ENCODE measurements at regions not wholly inside any gene's neighbourhood (a gene's known extent, or its start where the extent isn't known, plus 50 kb on each side); places are given as distances from the start of the nearest gene placed in this dataset.

DNA sequence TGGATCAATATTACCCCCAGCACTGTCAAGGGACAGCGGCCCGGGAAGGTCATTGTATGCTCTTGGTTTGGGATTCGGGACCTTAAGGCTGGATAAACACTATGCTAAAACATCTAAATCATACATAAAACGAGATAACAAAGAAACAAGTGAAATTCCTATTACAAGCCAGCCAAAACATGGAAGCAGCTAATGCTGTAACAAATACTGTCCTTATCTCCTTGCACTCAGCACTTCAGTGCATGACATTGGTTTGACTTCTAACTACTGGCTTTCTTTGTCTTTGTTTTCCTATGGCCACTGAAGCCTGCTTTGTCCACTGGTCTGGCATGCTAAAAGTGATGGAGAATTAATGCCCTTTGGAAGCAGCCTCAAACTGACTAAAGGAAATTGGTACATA is 516.4 kb upstream of the DPH6 start:
- BruUV-seq (replicated peaks) = no TSS peak
- CTCF ChIA-PET = no interaction called here

More for the DNA sequence above, 516.4 kb upstream of the DPH6 start:
- FAIRE-seq (no peak), ATAC-seq (no peak), DNase-seq (ENCODE audit: low read depth, low spot score) (no peak)
- Histone ChIP-seq H4K20me1 (ENCODE audit: control insufficient read depth, insufficient read depth) (no peaks in the 10 kb centered on the region), H3K4me1 (ENCODE audit: control insufficient read depth, insufficient read depth, low read length) (no peaks in the 10 kb centered on the region), H3K79me2 (ENCODE audit: control insufficient read depth, insufficient read depth, low read length) (no peaks in the 10 kb centered on the region), H3K4me2 (ENCODE audit: control insufficient read depth, insufficient read depth) (no peak overlapping the region), H3K27me3 (replicated peaks in 1 of 2; ENCODE audit: control insufficient read depth in 2 of 2, insufficient read depth in 2 of 2, low read length in 1 of 2) (no peaks in the 10 kb centered on the region), H2AFZ (ENCODE audit: control insufficient read depth, low read depth, low read length) (no peak overlapping the region), H3K27ac (ENCODE audit: control insufficient read depth, insufficient read depth) (no peak overlapping the region), H3K9me3 (replicated peaks; ENCODE audit: control insufficient read depth, insufficient read depth, low read length) (no peaks in the 10 kb centered on the region), H3K9ac (ENCODE audit: control insufficient read depth, insufficient read depth, low read length) (no peak overlapping the region), H3K4me3 (no peak overlapping the region), H3K36me3 (ENCODE audit: control insufficient read depth in 2 of 2, insufficient read depth in 2 of 2, low read length in 1 of 2) (no peaks in the 10 kb centered on the region)
- in situ Hi-C loops (cut with MboI) = no loop called here
- RAD21 ChIA-PET (ENCODE audit: unreplicated experiment) = no interaction called here
- POLR2A ChIA-PET = no interaction called here
- TF ChIP-seq KDM1A (IDR thresholded peaks at IDR 0.05; ENCODE audit: borderline replicate concordance) (no peak), EGR1 (IDR thresholded peaks at IDR 0.05; ENCODE audit: borderline replicate concordance in 1 of 2, low read depth in 2 of 2, low read length in 2 of 2) (no peak), SIN3A (IDR thresholded peaks at IDR 0.05; ENCODE audit: low read depth, low read length) (no peak), RELA (IDR thresholded peaks at IDR 0.05; ENCODE audit: borderline replicate concordance, partially characterized antibody) (no peak), BACH1 (IDR thresholded peaks at IDR 0.05; ENCODE audit: borderline replicate concordance) (no peak), CREB1 (IDR thresholded peaks at IDR 0.05; ENCODE audit: low read depth) (no peak)
- TF ChIP-seq, protein P1, sequence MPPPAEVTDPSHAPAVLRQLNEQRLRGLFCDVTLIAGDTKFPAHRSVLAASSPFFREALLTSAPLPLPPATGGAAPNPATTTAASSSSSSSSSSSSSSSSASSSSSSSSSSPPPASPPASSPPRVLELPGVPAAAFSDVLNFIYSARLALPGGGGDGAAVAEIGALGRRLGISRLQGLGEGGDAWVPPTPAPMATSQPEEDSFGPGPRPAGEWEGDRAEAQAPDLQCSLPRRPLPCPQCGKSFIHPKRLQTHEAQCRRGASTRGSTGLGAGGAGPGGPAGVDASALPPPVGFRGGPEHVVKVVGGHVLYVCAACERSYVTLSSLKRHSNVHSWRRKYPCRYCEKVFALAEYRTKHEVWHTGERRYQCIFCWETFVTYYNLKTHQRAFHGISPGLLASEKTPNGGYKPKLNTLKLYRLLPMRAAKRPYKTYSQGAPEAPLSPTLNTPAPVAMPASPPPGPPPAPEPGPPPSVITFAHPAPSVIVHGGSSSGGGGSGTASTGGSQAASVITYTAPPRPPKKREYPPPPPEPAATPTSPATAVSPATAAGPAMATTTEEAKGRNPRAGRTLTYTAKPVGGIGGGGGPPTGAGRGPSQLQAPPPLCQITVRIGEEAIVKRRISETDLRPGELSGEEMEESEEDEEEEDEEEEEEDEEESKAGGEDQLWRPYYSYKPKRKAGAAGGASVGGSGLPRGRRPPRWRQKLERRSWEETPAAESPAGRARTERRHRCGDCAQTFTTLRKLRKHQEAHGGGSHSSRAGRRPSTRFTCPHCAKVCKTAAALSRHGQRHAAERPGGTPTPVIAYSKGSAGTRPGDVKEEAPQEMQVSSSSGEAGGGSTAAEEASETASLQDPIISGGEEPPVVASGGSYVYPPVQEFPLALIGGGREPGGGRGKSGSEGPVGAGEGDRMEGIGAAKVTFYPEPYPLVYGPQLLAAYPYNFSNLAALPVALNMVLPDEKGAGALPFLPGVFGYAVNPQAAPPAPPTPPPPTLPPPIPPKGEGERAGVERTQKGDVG (CRISPR knock-in tag; IDR thresholded peaks at IDR 0.05) = no peak
- TF ChIP-seq, protein P2, sequence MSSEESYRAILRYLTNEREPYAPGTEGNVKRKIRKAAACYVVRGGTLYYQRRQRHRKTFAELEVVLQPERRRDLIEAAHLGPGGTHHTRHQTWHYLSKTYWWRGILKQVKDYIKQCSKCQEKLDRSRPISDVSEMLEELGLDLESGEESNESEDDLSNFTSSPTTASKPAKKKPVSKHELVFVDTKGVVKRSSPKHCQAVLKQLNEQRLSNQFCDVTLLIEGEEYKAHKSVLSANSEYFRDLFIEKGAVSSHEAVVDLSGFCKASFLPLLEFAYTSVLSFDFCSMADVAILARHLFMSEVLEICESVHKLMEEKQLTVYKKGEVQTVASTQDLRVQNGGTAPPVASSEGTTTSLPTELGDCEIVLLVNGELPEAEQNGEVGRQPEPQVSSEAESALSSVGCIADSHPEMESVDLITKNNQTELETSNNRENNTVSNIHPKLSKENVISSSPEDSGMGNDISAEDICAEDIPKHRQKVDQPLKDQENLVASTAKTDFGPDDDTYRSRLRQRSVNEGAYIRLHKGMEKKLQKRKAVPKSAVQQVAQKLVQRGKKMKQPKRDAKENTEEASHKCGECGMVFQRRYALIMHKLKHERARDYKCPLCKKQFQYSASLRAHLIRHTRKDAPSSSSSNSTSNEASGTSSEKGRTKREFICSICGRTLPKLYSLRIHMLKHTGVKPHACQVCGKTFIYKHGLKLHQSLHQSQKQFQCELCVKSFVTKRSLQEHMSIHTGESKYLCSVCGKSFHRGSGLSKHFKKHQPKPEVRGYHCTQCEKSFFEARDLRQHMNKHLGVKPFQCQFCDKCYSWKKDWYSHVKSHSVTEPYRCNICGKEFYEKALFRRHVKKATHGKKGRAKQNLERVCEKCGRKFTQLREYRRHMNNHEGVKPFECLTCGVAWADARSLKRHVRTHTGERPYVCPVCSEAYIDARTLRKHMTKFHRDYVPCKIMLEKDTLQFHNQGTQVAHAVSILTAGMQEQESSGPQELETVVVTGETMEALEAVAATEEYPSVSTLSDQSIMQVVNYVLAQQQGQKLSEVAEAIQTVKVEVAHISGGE (CRISPR knock-in tag; IDR thresholded peaks at IDR 0.05) = no peak
- TF ChIP-seq, protein P3, sequence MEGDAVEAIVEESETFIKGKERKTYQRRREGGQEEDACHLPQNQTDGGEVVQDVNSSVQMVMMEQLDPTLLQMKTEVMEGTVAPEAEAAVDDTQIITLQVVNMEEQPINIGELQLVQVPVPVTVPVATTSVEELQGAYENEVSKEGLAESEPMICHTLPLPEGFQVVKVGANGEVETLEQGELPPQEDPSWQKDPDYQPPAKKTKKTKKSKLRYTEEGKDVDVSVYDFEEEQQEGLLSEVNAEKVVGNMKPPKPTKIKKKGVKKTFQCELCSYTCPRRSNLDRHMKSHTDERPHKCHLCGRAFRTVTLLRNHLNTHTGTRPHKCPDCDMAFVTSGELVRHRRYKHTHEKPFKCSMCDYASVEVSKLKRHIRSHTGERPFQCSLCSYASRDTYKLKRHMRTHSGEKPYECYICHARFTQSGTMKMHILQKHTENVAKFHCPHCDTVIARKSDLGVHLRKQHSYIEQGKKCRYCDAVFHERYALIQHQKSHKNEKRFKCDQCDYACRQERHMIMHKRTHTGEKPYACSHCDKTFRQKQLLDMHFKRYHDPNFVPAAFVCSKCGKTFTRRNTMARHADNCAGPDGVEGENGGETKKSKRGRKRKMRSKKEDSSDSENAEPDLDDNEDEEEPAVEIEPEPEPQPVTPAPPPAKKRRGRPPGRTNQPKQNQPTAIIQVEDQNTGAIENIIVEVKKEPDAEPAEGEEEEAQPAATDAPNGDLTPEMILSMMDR (IDR thresholded peaks at IDR 0.05 in 2 of 3, conservative IDR thresholded peaks at IDR 0.05 in 1 of 3; ENCODE audit: control insufficient read depth in 2 of 3, extremely low read depth in 1 of 3, insufficient read depth in 1 of 3, low read depth in 3 of 3, low read length in 3 of 3) = no peak
- TF ChIP-seq, protein P4, sequence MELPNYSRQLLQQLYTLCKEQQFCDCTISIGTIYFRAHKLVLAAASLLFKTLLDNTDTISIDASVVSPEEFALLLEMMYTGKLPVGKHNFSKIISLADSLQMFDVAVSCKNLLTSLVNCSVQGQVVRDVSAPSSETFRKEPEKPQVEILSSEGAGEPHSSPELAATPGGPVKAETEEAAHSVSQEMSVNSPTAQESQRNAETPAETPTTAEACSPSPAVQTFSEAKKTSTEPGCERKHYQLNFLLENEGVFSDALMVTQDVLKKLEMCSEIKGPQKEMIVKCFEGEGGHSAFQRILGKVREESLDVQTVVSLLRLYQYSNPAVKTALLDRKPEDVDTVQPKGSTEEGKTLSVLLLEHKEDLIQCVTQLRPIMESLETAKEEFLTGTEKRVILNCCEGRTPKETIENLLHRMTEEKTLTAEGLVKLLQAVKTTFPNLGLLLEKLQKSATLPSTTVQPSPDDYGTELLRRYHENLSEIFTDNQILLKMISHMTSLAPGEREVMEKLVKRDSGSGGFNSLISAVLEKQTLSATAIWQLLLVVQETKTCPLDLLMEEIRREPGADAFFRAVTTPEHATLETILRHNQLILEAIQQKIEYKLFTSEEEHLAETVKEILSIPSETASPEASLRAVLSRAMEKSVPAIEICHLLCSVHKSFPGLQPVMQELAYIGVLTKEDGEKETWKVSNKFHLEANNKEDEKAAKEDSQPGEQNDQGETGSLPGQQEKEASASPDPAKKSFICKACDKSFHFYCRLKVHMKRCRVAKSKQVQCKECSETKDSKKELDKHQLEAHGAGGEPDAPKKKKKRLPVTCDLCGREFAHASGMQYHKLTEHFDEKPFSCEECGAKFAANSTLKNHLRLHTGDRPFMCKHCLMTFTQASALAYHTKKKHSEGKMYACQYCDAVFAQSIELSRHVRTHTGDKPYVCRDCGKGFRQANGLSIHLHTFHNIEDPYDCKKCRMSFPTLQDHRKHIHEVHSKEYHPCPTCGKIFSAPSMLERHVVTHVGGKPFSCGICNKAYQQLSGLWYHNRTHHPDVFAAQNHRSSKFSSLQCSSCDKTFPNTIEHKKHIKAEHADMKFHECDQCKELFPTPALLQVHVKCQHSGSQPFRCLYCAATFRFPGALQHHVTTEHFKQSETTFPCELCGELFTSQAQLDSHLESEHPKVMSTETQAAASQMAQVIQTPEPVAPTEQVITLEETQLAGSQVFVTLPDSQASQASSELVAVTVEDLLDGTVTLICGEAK (IDR thresholded peaks at IDR 0.05; ENCODE audit: borderline replicate concordance) = no peak
- intact Hi-C loops (cut with micrococcal nuclease; ENCODE audit: unreplicated experiment) = no loop called here
- SMC1A ChIA-PET (ENCODE audit: uncharacterized antibody, unreplicated experiment) = no interaction called here
- 38% methylated on average over 4 of the region's 4 CpGs for WGBS (ENCODE audit: insufficient coverage, insufficient replicate concordance, low lambda C conversion rate, missing lambda C conversion rate)

Data from GM12878 (cell line).